Neuronal stem cell (in vitro differentiated cells): ENCODE measurements at regions not wholly inside any gene's neighbourhood (a gene's known extent, or its start where the extent isn't known, plus 50 kb on each side); places are given as distances from the start of the nearest gene placed in this dataset.
A peak's percentile ranks its signal among the peaks of the same experiment; 100 is the strongest.

Experiments used
- DNase-seq: peaks from one replicate; pipeline ENCODE4 v3.0.0-alpha.2; 2013; ENCODE audit warnings: low spot score
- H2AFZ ChIP-seq: one replicate; pipeline ENCODE4 v1.6.1; 2013; ENCODE audit warnings: mild to moderate bottlenecking, low read length, inconsistent platforms
- H2AK5ac ChIP-seq: 2 replicates; pipeline ENCODE4 v1.6.1; 2013; ENCODE audit warnings: low read depth, mild to moderate bottlenecking, inconsistent platforms, low read length, moderate library complexity, mixed read lengths
- H2BK120ac ChIP-seq: 2 replicates; pipeline ENCODE4 v1.6.1; 2013; ENCODE audit warnings: low read depth, mild to moderate bottlenecking, inconsistent platforms, low read length, moderate library complexity, mixed read lengths
- H2BK12ac ChIP-seq: one replicate; pipeline ENCODE4 v1.6.1; 2013; ENCODE audit warnings: low read length, inconsistent platforms
- H2BK15ac ChIP-seq: 2 replicates; pipeline ENCODE4 v1.6.1; 2013; ENCODE audit warnings: mild to moderate bottlenecking, low read length, inconsistent platforms, mixed read lengths
- H2BK5ac ChIP-seq: one replicate; pipeline ENCODE4 v1.6.1; 2013; ENCODE audit warnings: inconsistent platforms, mild to moderate bottlenecking, low read length, moderate library complexity
- H3K14ac ChIP-seq: one replicate; pipeline ENCODE4 v1.6.1; 2013; ENCODE audit warnings: low read length, inconsistent platforms
- H3K18ac ChIP-seq: 2 replicates; pipeline ENCODE4 v1.6.1; 2013; ENCODE audit warnings: low read length, inconsistent platforms
- H3K23ac ChIP-seq: 2 replicates; pipeline ENCODE4 v1.6.1; 2013; ENCODE audit warnings: low read depth, mild to moderate bottlenecking, mixed read lengths, low read length, inconsistent platforms; ENCODE audit not compliant: poor library complexity
- H3K27ac ChIP-seq: replicated peaks from 3 replicates; pipeline ENCODE4 v1.5.1; 2013; ENCODE audit warnings: low read length, inconsistent platforms
- H3K27me3 ChIP-seq, 3 experiments: 2 replicates each; pipeline ENCODE4 v1.6.1; 2013; ENCODE audit warnings: low read length in 3 of 3, mild to moderate bottlenecking in 2 of 3, inconsistent platforms in 1 of 3, low read depth in 1 of 3, mixed read lengths in 1 of 3, moderate library complexity in 1 of 3; ENCODE audit not compliant: control insufficient read depth in 3 of 3, insufficient read depth in 3 of 3
- H3K36me3 ChIP-seq, 2 donors: replicated peaks in 1 of 2; 2 replicates each; pipeline ENCODE4 v1.6.1; 2013; ENCODE audit warnings: low read length in 2 of 2; ENCODE audit not compliant: control insufficient read depth in 2 of 2, insufficient read depth in 2 of 2
- H3K4ac ChIP-seq: 2 replicates; pipeline ENCODE4 v1.6.1; 2013; ENCODE audit warnings: inconsistent platforms, mild to moderate bottlenecking, low read length, moderate library complexity
- H3K4me1 ChIP-seq, 2 donors: 1 replicate in 1 of 2; 2 replicates in 1 of 2; pipeline ENCODE4 v1.6.1; 2013; ENCODE audit warnings: low read length in 2 of 2, low read depth in 1 of 2; ENCODE audit not compliant: control insufficient read depth in 2 of 2, insufficient read depth in 1 of 2
- H3K4me2 ChIP-seq: one replicate; pipeline ENCODE4 v1.6.1; 2013; ENCODE audit warnings: mild to moderate bottlenecking, low read length, inconsistent platforms; ENCODE audit not compliant: insufficient read depth, poor library complexity, severe bottlenecking
- H3K4me3 ChIP-seq, 2 donors: 2 replicates each; pipeline ENCODE4 v1.5.1; 2013; ENCODE audit warnings: low read length in 2 of 2, mild to moderate bottlenecking in 2 of 2, inconsistent platforms in 1 of 2, moderate library complexity in 1 of 2
- H3K79me1 ChIP-seq: one replicate; pipeline ENCODE4 v1.6.1; 2013; ENCODE audit warnings: low read depth, mild to moderate bottlenecking, inconsistent platforms, low read length, moderate library complexity
- H3K9ac ChIP-seq: one replicate; pipeline ENCODE4 v1.6.1; 2013; ENCODE audit warnings: mild to moderate bottlenecking, low read depth, low read length, inconsistent platforms; ENCODE audit not compliant: poor library complexity
- H3K9me3 ChIP-seq, 2 donors: replicated peaks in 1 of 2; 2 replicates each; pipeline versions ENCODE3 to v1.6.1; 2013; ENCODE audit warnings: low read length in 2 of 2, mild to moderate bottlenecking in 2 of 2, inconsistent platforms in 1 of 2, low read depth in 1 of 2, mixed read lengths in 1 of 2, moderate library complexity in 1 of 2; ENCODE audit not compliant: control insufficient read depth in 2 of 2, insufficient read depth in 1 of 2
- H4K8ac ChIP-seq: one replicate; pipeline ENCODE4 v1.6.1; 2013; ENCODE audit warnings: low read depth, mild to moderate bottlenecking, inconsistent platforms, low read length, moderate library complexity
- H4K91ac ChIP-seq: one replicate; pipeline ENCODE4 v1.6.1; 2013; ENCODE audit warnings: low read length, low read depth, mild to moderate bottlenecking, inconsistent platforms; ENCODE audit not compliant: poor library complexity
- WGBS, 2 donors: extraction: QIAGEN DNeasy Blood & Tissue Kit; methylation state at CpG; one replicate each; pipeline ENCODE4 v1.1.7; 2013; ENCODE audit warnings: missing lambda C conversion rate in 2 of 2, mixed read lengths in 1 of 2; ENCODE audit not compliant: insufficient read length in 2 of 2, insufficient replicate concordance in 1 of 2; ENCODE audit errors: extremely low coverage in 2 of 2; 5-methylcytosine and 5-hydroxymethylcytosine counted together

- Histone ChIP-seq H3K18ac (no peak overlapping the region), H3K4me1 (peaks cover 5% of the 10 kb centered on the region in 2 donors), H4K91ac (no peak overlapping the region), H2BK12ac (no peak overlapping the region), H4K8ac (no peak overlapping the region), H2BK120ac (no peak overlapping the region), H3K23ac (no peak overlapping the region), H3K9me3 (no peaks in the 10 kb centered on the region), H3K4me2 (no peak overlapping the region), H3K27ac (no peak overlapping the region), H3K79me1 (no peaks in the 10 kb centered on the region), H3K14ac (no peak overlapping the region), H3K4ac (no peak overlapping the region), H3K4me3 (no peak overlapping the region), H3K27me3 (peaks cover 0 to 18% (median 0%) of the 10 kb centered on the region in 3 experiments), H2BK5ac (no peak overlapping the region), H3K36me3 (no peaks in the 10 kb centered on the region), H2AFZ (no peak overlapping the region), H3K9ac (no peak overlapping the region), H2AK5ac (no peak overlapping the region), H2BK15ac (no peak overlapping the region)
- DNase-seq: no peak
- no CpG with 5 or more reads among the region's 5 CpGs for WGBS, 2 donors
Measured at GRCh38 chr6:33910594-33910993, 106.8 kb upstream of the MLN start.

GRCh38 chr6:33909737-33910136 lies 105.9 kb upstream of the MLN start:
- Histone ChIP-seq H3K27ac (no peak overlapping the region), H3K4me1 (peaks cover 8 to 13% of the 10 kb centered on the region in 2 donors), H3K4me3 (no peak overlapping the region), H3K79me1 (no peaks in the 10 kb centered on the region), H2AK5ac (no peak overlapping the region), H2BK5ac (no peak overlapping the region), H2BK15ac (no peak overlapping the region), H3K9me3 (no peaks in the 10 kb centered on the region), H3K4ac (no peak overlapping the region), H2BK120ac (no peak overlapping the region), H3K4me2 (no peak overlapping the region), H4K8ac (no peak overlapping the region), H2BK12ac (no peak overlapping the region), H3K27me3 (peaks cover 0 to 13% (median 0%) of the 10 kb centered on the region in 3 experiments), H3K36me3 (no peaks in the 10 kb centered on the region), H3K9ac (no peak overlapping the region), H2AFZ (no peak overlapping the region), H3K14ac (no peak overlapping the region), H4K91ac (no peak overlapping the region), H3K18ac (no peak overlapping the region), H3K23ac (no peak overlapping the region)
- no CpG with 5 or more reads among the region's 11 CpGs for WGBS, 2 donors
- no peak for DNase-seq

DNA sequence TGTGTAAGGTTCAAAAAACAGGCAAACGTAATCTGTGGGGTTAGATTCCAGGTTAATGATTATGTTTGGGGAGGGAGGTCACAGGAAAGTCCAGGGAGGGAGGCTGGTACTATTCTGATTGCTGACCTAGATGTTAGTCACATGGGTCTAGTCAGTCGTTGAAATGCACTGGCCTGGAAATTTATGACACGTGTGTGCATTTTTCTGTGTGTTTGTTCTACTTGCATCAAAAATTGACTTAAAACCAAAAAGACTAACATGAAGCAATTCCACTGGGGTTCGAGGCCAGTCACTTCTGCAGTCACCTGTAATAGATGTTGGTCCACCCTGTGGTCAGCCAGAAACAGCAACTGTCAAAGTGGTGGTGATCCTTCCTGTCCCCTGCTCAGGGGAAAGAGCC lies 104.2 kb upstream of the MLN start:
- no peak overlapping the region for H4K91ac ChIP-seq
- no peak overlapping the region for H2BK12ac ChIP-seq
- no peak overlapping the region for H2AK5ac ChIP-seq
- H2BK15ac ChIP-seq: no peak overlapping the region
- peaks cover 13 to 23% of the 10 kb centered on the region in 2 donors for H3K4me1 ChIP-seq
- H2BK5ac ChIP-seq: no peak overlapping the region
- H4K8ac ChIP-seq: no peak overlapping the region
- no peaks in the 10 kb centered on the region for H3K79me1 ChIP-seq
- no peaks in the 10 kb centered on the region for H3K36me3 ChIP-seq
- no peak overlapping the region for H3K23ac ChIP-seq
- H2AFZ ChIP-seq: no peak overlapping the region
- DNase-seq: no peak
- H3K27me3 ChIP-seq: peaks cover 0 to 8% (median 0%) of the 10 kb centered on the region in 3 experiments
- no peak overlapping the region for H3K14ac ChIP-seq
- H3K4me2 ChIP-seq: no peak overlapping the region
- no peak overlapping the region for H3K4me3 ChIP-seq
- no peak overlapping the region for H3K9ac ChIP-seq
- no peak overlapping the region for H3K4ac ChIP-seq
- no peak overlapping the region for H3K27ac ChIP-seq
- no peak overlapping the region for H2BK120ac ChIP-seq
- H3K9me3 ChIP-seq: no peaks in the 10 kb centered on the region
- no peak overlapping the region for H3K18ac ChIP-seq
- WGBS, 2 donors: no CpG with 5 or more reads among the region's 4 CpGs

- Histone ChIP-seq H2AK5ac (no peak overlapping the region), H3K4me3 (no peak overlapping the region), H3K27ac (no peak overlapping the region), H3K4ac (no peak overlapping the region), H4K91ac (no peak overlapping the region), H2BK15ac (no peak overlapping the region), H2AFZ (no peak overlapping the region), H3K79me1 (no peaks in the 10 kb centered on the region), H2BK120ac (no peak overlapping the region), H2BK5ac (no peak overlapping the region), H3K36me3 (no peaks in the 10 kb centered on the region), H4K8ac (no peak overlapping the region), H2BK12ac (no peak overlapping the region), H3K9ac (no peak overlapping the region), H3K27me3 (peaks cover 0 to 8% (median 0%) of the 10 kb centered on the region in 3 experiments), H3K18ac (peak overlapping the region; percentile 7), H3K4me1 (peaks cover 13 to 23% of the 10 kb centered on the region in 2 donors), H3K9me3 (no peaks in the 10 kb centered on the region), H3K14ac (no peak overlapping the region), H3K4me2 (no peak overlapping the region), H3K23ac (no peak overlapping the region)
- no CpG with 5 or more reads among the region's 5 CpGs for WGBS, 2 donors
- DNase-seq: no peak
Measured at GRCh38 chr6:33907227-33907626, 103.4 kb upstream of the MLN start.
